ENCODE measurements at regions not wholly inside any gene's neighbourhood (a gene's known extent, or its start where the extent isn't known, plus 50 kb on each side); places are given as distances from the start of the nearest gene placed in this dataset.
"Not testable (repeated sequence)": the region's sequence is repeated elsewhere in the genome, so short reads cannot be mapped to it uniquely, and the experiment has no call there.

GRCh38 chr13:50460358-50460757 lies 383.1 kb downstream of the DLEU7 start:
- DNase-seq: no peak

- DNase-seq: no peak
Observed at GRCh38 chr13:50461189-50461588, 382.3 kb downstream of the DLEU7 start.

GRCh38 chr13:50463719-50464118 lies 379.8 kb downstream of the DLEU7 start:
- DNase-seq: no peak

GRCh38 chr13:50464349-50465251 lies 378.9 kb downstream of the DLEU7 start:
- no peak for DNase-seq

GRCh38 chr13:50466456-50466855 lies 377.0 kb downstream of the DLEU7 start:
- no peak for DNase-seq

- DNase-seq: no peak
Observed at GRCh38 chr13:50467156-50468110, 376.1 kb downstream of the DLEU7 start.

GRCh38 chr13:50468849-50469669 lies 374.4 kb downstream of the DLEU7 start:
- DNase-seq: no peak

- not testable (repeated sequence) for DNase-seq
Observed at GRCh38 chr13:50473050-50473449, 370.4 kb downstream of the DLEU7 start.

GRCh38 chr13:50474088-50474662 lies 369.3 kb downstream of the DLEU7 start:
- DNase-seq: no peak

- DNase-seq: no peak
Observed at GRCh38 chr13:50476577-50477285, 366.8 kb downstream of the DLEU7 start.

GRCh38 chr13:50481936-50482335 lies 361.6 kb downstream of the DLEU7 start:
- no peak for DNase-seq

- DNase-seq: no peak
Observed at GRCh38 chr13:50483416-50483815, 360.1 kb downstream of the DLEU7 start.

GRCh38 chr13:50484472-50485113 lies 358.9 kb downstream of the DLEU7 start:
- DNase-seq: no peak

- no peak for DNase-seq
Observed at GRCh38 chr13:50485979-50486935, 357.2 kb downstream of the DLEU7 start.

- no peak for DNase-seq
Observed at GRCh38 chr13:50493683-50494082, 349.8 kb downstream of the DLEU7 start.

GRCh38 chr13:50494138-50494537 lies 349.4 kb downstream of the DLEU7 start:
- DNase-seq: no peak

GRCh38 chr13:50503212-50503611 lies 340.3 kb downstream of the DLEU7 start:
- not testable (repeated sequence) for DNase-seq

GRCh38 chr13:50509167-50509566 lies 334.3 kb downstream of the DLEU7 start:
- DNase-seq: no peak

GRCh38 chr13:50509771-50510441 lies 333.6 kb downstream of the DLEU7 start:
- DNase-seq: no peak
